ENCODE measurements at regions not wholly inside any gene's neighbourhood (a gene's known extent, or its start where the extent isn't known, plus 50 kb on each side); places are given as distances from the start of the nearest gene placed in this dataset.

GRCh38 chr6:153572371-153572770 is 441.3 kb upstream of the RGS17 start:
- no peaks in the 10 kb centered on the region for H3K4me1 ChIP-seq (ENCODE audit: insufficient read depth, low read length)
- 0% methylated on average over 3 of the region's 3 CpGs for WGBS (ENCODE audit: low lambda C conversion rate)
- H3K27ac ChIP-seq (ENCODE audit: extremely low read length, insufficient read depth, low read length), result no peak overlapping the region
- H2AFZ ChIP-seq (ENCODE audit: low read length), result no peak overlapping the region
- DNase-seq (ENCODE audit: low spot score), result no peak
- ATAC-seq, result no peak
- TF ChIP-seq TERF1 (CRISPR knock-in tag; IDR thresholded peaks at IDR 0.05) (no peak), ZNF687 (CRISPR knock-in tag; IDR thresholded peaks at IDR 0.05) (no peak), KDM5A (IDR thresholded peaks at IDR 0.05; ENCODE audit: borderline replicate concordance, low read length) (no peak), HDAC2 (CRISPR knock-in tag; IDR thresholded peaks at IDR 0.05) (no peak), AGO1 (IDR thresholded peaks at IDR 0.05; ENCODE audit: low read depth, low read length, poor library complexity, severe bottlenecking) (no peak), MEF2D (CRISPR knock-in tag; IDR thresholded peaks at IDR 0.05) (no peak), ZNF317 (CRISPR knock-in tag; IDR thresholded peaks at IDR 0.05) (no peak)
- no peak overlapping the region for H3K4me3 ChIP-seq (replicated peaks in 1 of 3; ENCODE audit: insufficient read depth in 1 of 3, low read depth in 2 of 3, low read length in 3 of 3)
- intact Hi-C loops (cut with micrococcal nuclease; ENCODE audit: unreplicated experiment), result no loop called here
- H4K20me1 ChIP-seq (ENCODE audit: insufficient read depth, low read length), result no peaks in the 10 kb centered on the region
- H3K27me3 ChIP-seq (ENCODE audit: control insufficient read depth in 1 of 2, insufficient read depth in 2 of 2, low read length in 2 of 2), result no peaks in the 10 kb centered on the region
- in situ Hi-C loops (cut with HindIII; ENCODE audit: extremely low pct_ligation_motif_present, low pct_unique_long_range_greater_than_20kb), result no loop called here
- no peak for FAIRE-seq
- H3K9ac ChIP-seq (ENCODE audit: insufficient read depth, low read depth, low read length), result no peak overlapping the region
- no peaks in the 10 kb centered on the region for H3K9me3 ChIP-seq (ENCODE audit: low read length)
- no peaks in the 10 kb centered on the region for H3K79me2 ChIP-seq (ENCODE audit: insufficient read depth, low read length)
- ChIA-PET CTCF (ENCODE audit: low intra/inter-chr PET ratio, low total read pairs) (no interaction called here), POLR2A (no interaction called here)
- no peak overlapping the region for H3K4me2 ChIP-seq (ENCODE audit: low read depth, low read length)
- H3K36me3 ChIP-seq (replicated peaks in 1 of 2; ENCODE audit: control insufficient read depth in 1 of 2, insufficient read depth in 2 of 2, low read length in 2 of 2), result no peaks in the 10 kb centered on the region
- BruUV-seq (replicated peaks), result no TSS peak
